ENCODE measurements at regions not wholly inside any gene's neighbourhood (a gene's known extent, or its start where the extent isn't known, plus 50 kb on each side); places are given as distances from the start of the nearest gene placed in this dataset.

GRCh38 chr13:37226971-37227370 lies 121.5 kb upstream of the CSNK1A1L start (continued):
- no peak for TF ChIP-seq DDX20 (tag; IDR thresholded peaks at IDR 0.05; ENCODE audit: low read depth)
- no peak for TF ChIP-seq ZNF184 (CRISPR knock-in tag; IDR thresholded peaks at IDR 0.05)

GRCh38 chr13:37225414-37226070 lies 120.1 kb upstream of the CSNK1A1L start:
- no peaks in the 10 kb centered on the region for H3K27me3 ChIP-seq (ENCODE audit: control insufficient read depth in 2 of 2, insufficient read depth in 2 of 2, low read length in 2 of 2)
- no peaks in the 10 kb centered on the region for H3K9me3 ChIP-seq (replicated peaks; ENCODE audit: control insufficient read depth, insufficient read depth, low read depth, low read length)
- no peaks in the 10 kb centered on the region for H3K4me1 ChIP-seq (replicated peaks in 1 of 2; ENCODE audit: control insufficient read depth in 2 of 2, insufficient read depth in 2 of 2, low read length in 2 of 2)
- POLR2A ChIA-PET: no interaction called here
- BruUV-seq (replicated peaks): no TSS peak
- H3K79me2 ChIP-seq (ENCODE audit: control insufficient read depth, insufficient read depth, low read length): no peaks in the 10 kb centered on the region
- no peaks in the 10 kb centered on the region for H3K36me3 ChIP-seq (ENCODE audit: control insufficient read depth, insufficient read depth, low read length)
- H3K27ac ChIP-seq (ENCODE audit: extremely low read depth, low read depth, low read length): no peak overlapping the region
- no peaks in the 10 kb centered on the region for H4K20me1 ChIP-seq (replicated peaks; ENCODE audit: control insufficient read depth, insufficient read depth, low read length)
- no peak overlapping the region for H3K9ac ChIP-seq (ENCODE audit: insufficient read depth in 1 of 2, low read depth in 2 of 2, low read length in 2 of 2)
- CTCF ChIA-PET (ENCODE audit: low intra/inter-chr PET ratio): no interaction called here
- no peak for DNase-seq (ENCODE audit: extremely low read depth in 1 of 4, low spot score in 3 of 4)
- H3K9me1 ChIP-seq (ENCODE audit: control insufficient read depth, insufficient read depth, low read length): no peaks in the 10 kb centered on the region
- H3K4me3 ChIP-seq: no peak overlapping the region
- FAIRE-seq: no peak
- WGBS (ENCODE audit: insufficient coverage, low coverage, missing lambda C conversion rate): 0% methylated on average over 1 of the region's 1 CpG
- intact Hi-C loops (cut with micrococcal nuclease): no loop called here
- ATAC-seq: no peak
- H2AFZ ChIP-seq (ENCODE audit: low read depth, low read length): no peak overlapping the region
- no peak overlapping the region for H3K4me2 ChIP-seq (ENCODE audit: insufficient read depth, low read length)
- in situ Hi-C loops (cut with MboI): no loop called here
- no peak for TF ChIP-seq SP1 (CRISPR knock-in tag; IDR thresholded peaks at IDR 0.05)
- no peak for TF ChIP-seq ZBTB7A (IDR thresholded peaks at IDR 0.05; ENCODE audit: borderline replicate concordance, control insufficient read depth, low read depth, low read length)
- no peak for TF ChIP-seq TSHZ1 (CRISPR knock-in tag; IDR thresholded peaks at IDR 0.05)
- TF ChIP-seq PRDM10 (IDR thresholded peaks at IDR 0.05; ENCODE audit: partially characterized antibody): no peak
- no peak for TF ChIP-seq CREBBP (IDR thresholded peaks at IDR 0.05; ENCODE audit: low read depth, low read length)
- TF ChIP-seq CBFB (CRISPR knock-in tag; IDR thresholded peaks at IDR 0.05): no peak
- no peak for TF ChIP-seq HINFP (tag; conservative IDR thresholded peaks at IDR 0.05; ENCODE audit: low read depth)
- TF ChIP-seq RBM17 (IDR thresholded peaks at IDR 0.05; ENCODE audit: borderline replicate concordance, low read depth, low read length): no peak
- TF ChIP-seq POU5F1 (IDR thresholded peaks at IDR 0.05; ENCODE audit: borderline replicate concordance, low read depth, low read length, partially characterized antibody): no peak
- TF ChIP-seq ZNF551 (CRISPR knock-in tag; IDR thresholded peaks at IDR 0.05): no peak
